ENCODE measurements at regions not wholly inside any gene's neighbourhood (a gene's known extent, or its start where the extent isn't known, plus 50 kb on each side); places are given as distances from the start of the nearest gene placed in this dataset.
A peak's percentile ranks its signal among the peaks of the same experiment; 100 is the strongest.

DNA sequence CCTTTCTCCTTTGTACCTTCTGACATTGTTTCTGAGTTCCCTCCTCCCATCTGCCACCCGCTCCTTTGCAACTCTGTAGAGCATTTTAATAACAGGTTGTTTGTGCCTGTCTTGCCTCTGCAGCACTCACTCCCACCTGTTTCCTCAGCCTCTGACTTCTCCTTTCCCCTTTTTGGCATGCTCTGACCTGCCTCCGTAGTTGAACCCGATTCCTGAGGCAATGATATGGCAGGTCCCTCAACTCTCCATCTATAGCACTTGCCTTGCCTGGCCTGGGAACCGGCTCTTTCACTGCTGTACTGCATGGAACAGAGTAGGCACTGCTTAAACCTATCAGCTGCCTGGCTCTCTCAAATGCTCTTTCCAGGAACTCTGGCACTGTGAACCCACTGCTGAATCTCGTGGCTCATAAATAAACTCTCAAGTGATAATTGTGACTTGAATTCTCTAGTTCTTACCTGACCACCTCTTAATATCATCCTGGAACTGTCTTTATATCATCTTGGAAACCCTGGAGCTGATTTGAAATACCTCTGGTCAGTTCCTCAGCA is 50.3 kb downstream of the UTRN start:
- no peaks in the 10 kb centered on the region for H3K36me3 Mint-ChIP-seq (ENCODE audit: low read depth)
- intact Hi-C loops (cut with micrococcal nuclease) = loop anchor here (1.0 to 5.0 kb wide), 6 partner anchors 25 to 1388 kb away; partner anchors contain the start of genes HIVEP2 and STX11
- no peak for DNase-seq
- no peaks in the 10 kb centered on the region for H3K9me3 Mint-ChIP-seq
- TF ChIP-seq, protein P1, sequence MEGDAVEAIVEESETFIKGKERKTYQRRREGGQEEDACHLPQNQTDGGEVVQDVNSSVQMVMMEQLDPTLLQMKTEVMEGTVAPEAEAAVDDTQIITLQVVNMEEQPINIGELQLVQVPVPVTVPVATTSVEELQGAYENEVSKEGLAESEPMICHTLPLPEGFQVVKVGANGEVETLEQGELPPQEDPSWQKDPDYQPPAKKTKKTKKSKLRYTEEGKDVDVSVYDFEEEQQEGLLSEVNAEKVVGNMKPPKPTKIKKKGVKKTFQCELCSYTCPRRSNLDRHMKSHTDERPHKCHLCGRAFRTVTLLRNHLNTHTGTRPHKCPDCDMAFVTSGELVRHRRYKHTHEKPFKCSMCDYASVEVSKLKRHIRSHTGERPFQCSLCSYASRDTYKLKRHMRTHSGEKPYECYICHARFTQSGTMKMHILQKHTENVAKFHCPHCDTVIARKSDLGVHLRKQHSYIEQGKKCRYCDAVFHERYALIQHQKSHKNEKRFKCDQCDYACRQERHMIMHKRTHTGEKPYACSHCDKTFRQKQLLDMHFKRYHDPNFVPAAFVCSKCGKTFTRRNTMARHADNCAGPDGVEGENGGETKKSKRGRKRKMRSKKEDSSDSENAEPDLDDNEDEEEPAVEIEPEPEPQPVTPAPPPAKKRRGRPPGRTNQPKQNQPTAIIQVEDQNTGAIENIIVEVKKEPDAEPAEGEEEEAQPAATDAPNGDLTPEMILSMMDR (IDR thresholded peaks at IDR 0.05) = no peak
- ChIA-PET POLR2A (interaction anchor here (0.6 to 2.9 kb wide), 7 partner anchors 8 to 185 kb away, joined by 3 to 16 read pairs (median 3); partner anchors contain the start of gene STX11), CTCF (interaction anchor here (1.3 kb wide), 1 partner anchor 8 kb away, joined by 3 read pairs; no protein-coding TSS in a partner anchor)
- H3K27me3 Mint-ChIP-seq = no peaks in the 10 kb centered on the region
- peak overlapping the region; percentile 72 for H3K4me3 Mint-ChIP-seq
- peaks cover 75% of the 10 kb centered on the region for H3K4me1 Mint-ChIP-seq
- ATAC-seq (ENCODE audit: low read depth) = peak; percentile 15
- H3K27ac Mint-ChIP-seq = peak overlapping the region; percentile 88

DNA sequence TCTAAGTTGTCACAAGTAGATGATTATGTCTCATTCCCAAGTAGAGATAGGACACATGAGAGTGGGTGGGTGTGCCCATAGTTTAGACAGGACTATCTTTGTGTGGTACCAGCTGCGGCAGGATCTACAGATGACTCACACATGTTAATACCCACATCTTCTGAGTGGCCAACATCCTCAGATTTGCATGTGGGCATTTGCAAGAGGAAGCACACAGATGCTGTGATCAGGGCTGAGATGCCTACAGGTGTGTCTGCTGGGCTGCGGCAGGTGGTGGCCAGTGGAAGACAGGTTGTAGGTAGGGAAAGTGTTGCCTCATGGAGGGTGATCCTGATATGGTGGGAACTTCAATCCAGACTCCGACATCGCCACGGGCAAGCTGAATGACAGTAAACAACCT is 50.8 kb downstream of the UTRN start:
- H3K27me3 Mint-ChIP-seq = no peaks in the 10 kb centered on the region
- DNase-seq (peak; percentile 43), ATAC-seq (ENCODE audit: low read depth) (peak; percentile 77)
- peaks cover 80% of the 10 kb centered on the region for H3K4me1 Mint-ChIP-seq
- TF ChIP-seq, protein P1 (IDR thresholded peaks at IDR 0.05) = no peak
- no peaks in the 10 kb centered on the region for H3K9me3 Mint-ChIP-seq
- no peaks in the 10 kb centered on the region for H3K36me3 Mint-ChIP-seq (ENCODE audit: low read depth)
- CTCF ChIA-PET = no interaction called here
- H3K4me3 Mint-ChIP-seq = peak overlapping the region; percentile 72
- POLR2A ChIA-PET = interaction anchor here (0.6 to 2.9 kb wide), 7 partner anchors 9 to 185 kb away, joined by 3 to 16 read pairs (median 3); partner anchors contain the start of gene STX11
- intact Hi-C loops (cut with micrococcal nuclease) = loop anchor here (1.0 to 5.0 kb wide), 6 partner anchors 25 to 1389 kb away; partner anchors contain the start of genes HIVEP2 and STX11
- peak overlapping the region; percentile 88 for H3K27ac Mint-ChIP-seq

DNA sequence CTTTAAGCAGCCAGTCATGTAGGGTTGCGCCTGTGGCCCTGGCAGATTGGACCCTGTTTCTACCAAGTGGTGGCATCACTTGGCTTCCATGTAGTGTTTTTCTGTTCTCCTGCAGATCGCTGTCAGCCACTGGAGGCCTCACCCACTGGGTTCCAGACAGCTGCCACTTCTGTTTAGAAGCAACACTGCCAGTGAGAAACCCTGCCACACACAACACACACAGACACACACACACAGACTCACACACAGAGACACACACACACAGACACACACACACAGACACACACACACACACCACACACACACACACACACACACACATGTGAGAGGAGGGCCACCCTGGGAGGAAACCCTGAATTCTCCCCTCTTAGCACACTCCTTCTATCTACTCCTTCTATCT is 51.8 kb downstream of the UTRN start:
- CTCF ChIA-PET = no interaction called here

DNA sequence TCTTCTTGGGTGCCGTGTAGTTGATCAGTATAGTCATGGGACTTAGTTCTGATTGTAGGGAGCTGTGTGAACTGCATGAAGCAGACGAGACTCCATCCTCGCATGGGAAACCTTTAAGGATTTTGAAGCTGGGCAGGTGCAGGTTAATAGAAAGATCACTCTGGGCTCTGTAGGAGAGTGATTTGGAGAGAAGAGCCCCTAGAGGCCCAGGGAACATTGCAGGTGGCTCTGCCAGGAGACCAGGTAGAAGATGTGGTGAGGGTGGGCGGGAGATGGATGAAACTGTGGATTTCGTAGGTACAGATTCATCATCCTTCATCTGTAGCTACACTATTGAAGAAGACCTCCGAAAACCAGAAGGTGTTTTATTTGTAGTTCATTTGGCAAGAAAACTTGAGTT is 53.3 kb downstream of the UTRN start:
- intact Hi-C loops (cut with micrococcal nuclease) = loop anchor here (5.0 kb wide), 2 partner anchors 144 to 1391 kb away; partner anchors contain the start of gene HIVEP2
- Mint-ChIP-seq H3K27ac (peak overlapping the region; percentile 36), H3K4me1 (peaks cover 94% of the 10 kb centered on the region), H3K27me3 (no peaks in the 10 kb centered on the region), H3K4me3 (peak overlapping the region; percentile 8), H3K36me3 (ENCODE audit: low read depth) (no peaks in the 10 kb centered on the region), H3K9me3 (no peaks in the 10 kb centered on the region)
- POLR2A ChIA-PET = interaction anchor here (1.3 kb wide), 1 partner anchor 122 kb away, joined by 3 read pairs; no protein-coding TSS in a partner anchor
- DNase-seq (no peak), ATAC-seq (ENCODE audit: low read depth) (no peak)
- CTCF ChIA-PET = no interaction called here
- TF ChIP-seq, protein P1 (IDR thresholded peaks at IDR 0.05) = no peak

More for the DNA sequence above, 51.8 kb downstream of the UTRN start:
- Mint-ChIP-seq H3K36me3 (ENCODE audit: low read depth) (no peaks in the 10 kb centered on the region), H3K4me3 (no peak overlapping the region), H3K4me1 (peaks cover 85% of the 10 kb centered on the region), H3K27me3 (no peaks in the 10 kb centered on the region), H3K9me3 (no peaks in the 10 kb centered on the region), H3K27ac (peak overlapping the region; percentile 61)
- ATAC-seq (ENCODE audit: low read depth) (no peak), DNase-seq (no peak)
- POLR2A ChIA-PET = interaction anchor here (1.6 to 1.8 kb wide), 3 partner anchors 51 to 186 kb away, joined by 4 to 7 read pairs (median 4); partner anchors contain the start of gene STX11
- TF ChIP-seq, protein P1 (IDR thresholded peaks at IDR 0.05) = no peak
- intact Hi-C loops (cut with micrococcal nuclease) = loop anchor here (5.0 kb wide), 2 partner anchors 145 to 1390 kb away; partner anchors contain the start of gene HIVEP2

DNA sequence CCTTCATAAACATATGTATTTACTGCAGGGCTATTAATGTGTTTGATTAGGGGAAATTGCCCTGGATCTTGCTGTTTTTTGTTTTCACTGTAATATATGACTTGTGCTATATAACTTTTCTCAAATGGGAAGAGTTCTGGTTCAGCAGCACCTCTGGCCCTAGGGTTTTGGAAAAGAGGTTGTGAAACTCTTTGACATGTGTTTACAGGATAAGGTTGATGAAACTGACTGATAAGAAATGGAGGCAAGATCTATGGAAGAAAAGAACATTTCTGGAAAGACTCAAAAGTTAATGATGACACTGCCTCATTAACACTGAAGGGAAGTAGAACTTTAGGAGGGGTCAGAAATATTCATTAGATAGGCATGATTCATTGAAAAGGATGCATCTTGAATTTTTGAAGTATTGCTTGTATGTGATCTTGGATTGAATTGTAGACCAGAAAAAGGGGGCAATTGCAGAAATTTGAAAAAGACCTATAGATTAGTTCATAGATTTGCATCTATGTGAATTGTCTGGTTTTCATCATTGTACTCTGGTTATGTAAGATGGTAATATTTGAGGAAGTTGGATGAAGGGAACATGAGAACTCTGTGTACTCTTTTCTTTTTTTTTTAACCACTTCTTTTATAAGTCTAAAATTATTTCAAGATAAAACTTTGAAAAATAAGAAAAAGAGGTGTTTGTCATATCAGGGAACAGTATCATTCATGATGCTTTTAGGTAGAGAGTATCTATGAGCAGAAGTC is 54.0 kb downstream of the UTRN start:
- DNase-seq (no peak), ATAC-seq (ENCODE audit: low read depth) (no peak)
- H3K4me3 Mint-ChIP-seq = peak overlapping the region; percentile 6
- TF ChIP-seq, protein P1 (IDR thresholded peaks at IDR 0.05) = no peak
- no peaks in the 10 kb centered on the region for H3K27me3 Mint-ChIP-seq
- ChIA-PET CTCF (no interaction called here), POLR2A (interaction anchor here (1.3 kb wide), 1 partner anchor 122 kb away, joined by 3 read pairs; no protein-coding TSS in a partner anchor)
- H3K9me3 Mint-ChIP-seq = no peaks in the 10 kb centered on the region
- H3K4me1 Mint-ChIP-seq = peaks cover 95% of the 10 kb centered on the region
- intact Hi-C loops (cut with micrococcal nuclease) = loop anchor here (5.0 kb wide), 2 partner anchors 143 to 1392 kb away; partner anchors contain the start of gene HIVEP2
- H3K36me3 Mint-ChIP-seq (ENCODE audit: low read depth) = no peaks in the 10 kb centered on the region
- peak overlapping the region; percentile 37 for H3K27ac Mint-ChIP-seq
